A549 (cell line): ENCODE measurements at regions not wholly inside any gene's neighbourhood (a gene's known extent, or its start where the extent isn't known, plus 50 kb on each side); places are given as distances from the start of the nearest gene placed in this dataset.

Experiments
- ATAC-seq, 2 experiments: fragments of 200-7000 bp in 1 of 2; fragments of >200 bp in 1 of 2; cut with Nextera tagmentation in 1 of 2; cut with Tn5 transposase in 1 of 2; 3 replicates each; pipeline versions ENCODE4 v1.8.0 to v1.9.1; 2018 to 2020; ENCODE audit warnings: mild to moderate bottlenecking in 1 of 2, moderate library complexity in 1 of 2
- CTCF ChIA-PET: fragments of 300-600 bp; sonication (Branson Sonifier 250); formaldehyde crosslinking; extraction: SDS; loops from one replicate; lab custom pipeline; 2021; ENCODE audit warnings: antibody characterized with exemption, inconsistent platforms; lab: Yijun Ruan, JAX
- POLR2A ChIA-PET: fragments of 350-600 bp; formaldehyde crosslinking; extraction: SDS; loops from one replicate; lab custom pipeline; 2021; ENCODE audit warnings: antibody characterized with exemption, inconsistent platforms; lab: Yijun Ruan, JAX
- DNase-seq, 2 experiments: peaks; one replicate each; pipeline versions ENCODE4 v3.0.0 to v3.0.0-alpha.2; 2011 to 2016; ENCODE audit warnings: low read depth in 1 of 2, low spot score in 1 of 2
- FAIRE-seq: peaks from 2 replicates; lab custom pipeline; 2011; peaks lifted over from hg19 to GRCh38; lab: Jason Lieb, UNC
- H3K27ac ChIP-seq, 2 experiments: fragments of >200 bp; sonication (Bioruptor Twin); formaldehyde crosslinking; 3 replicates each; pipeline ENCODE4 v1.5.1; 2016 to 2017
- H3K4me1 ChIP-seq: fragments of >200 bp; sonication (Bioruptor Twin); formaldehyde crosslinking; 3 replicates; pipeline ENCODE4 v1.6.1; 2016
- H3K4me2 ChIP-seq: fragments of >200 bp; sonication (Bioruptor Twin); formaldehyde crosslinking; 3 replicates; pipeline ENCODE4 v1.6.1; 2016
- H3K4me3 ChIP-seq: fragments of >200 bp; sonication (Bioruptor Twin); formaldehyde crosslinking; 3 replicates; pipeline ENCODE4 v1.5.1; 2016
- H3K9me3 ChIP-seq: fragments of >200 bp; sonication (Bioruptor Twin); formaldehyde crosslinking; 3 replicates; pipeline ENCODE4 v1.6.1; 2016
- BHLHE40 ChIP-seq: IDR thresholded peaks from 2 replicates; pipeline ENCODE4 v1.6.1; 2012; ENCODE audit warnings: low read depth, low read length, inconsistent platforms
- CEBPB ChIP-seq, 2 experiments: fragments of >200 bp in 1 of 2; sonication (Bioruptor Twin) in 1 of 2; formaldehyde crosslinking in 1 of 2; IDR thresholded peaks; 2 replicates each; pipeline ENCODE4 v1.6.1; 2012 to 2016
- CHD2 ChIP-seq: fragments of 150-350 bp; IDR thresholded peaks from 2 replicates; pipeline ENCODE4 v1.6.1; 2014; ENCODE audit warnings: low read length; ENCODE audit not compliant: partially characterized antibody
- EHMT2 ChIP-seq: fragments of 200-600 bp; sonication (generic); IDR thresholded peaks from 2 replicates; pipeline ENCODE4 v1.6.1; 2016; ENCODE audit warnings: antibody characterized with exemption, low read depth, mild to moderate bottlenecking, moderate library complexity
- ESRRA ChIP-seq: fragments of 150-350 bp; IDR thresholded peaks from 2 replicates; pipeline ENCODE4 v1.6.1; 2014; ENCODE audit warnings: mild to moderate bottlenecking, low read length, borderline replicate concordance
- FOXS1 ChIP-seq: fragments of 250-450 bp; sonication (Bioruptor Pico); IDR thresholded peaks from 2 replicates; pipeline ENCODE4 v1.5.0; 2020; ENCODE audit warnings: mild to moderate bottlenecking, moderate library complexity
- HDAC2 ChIP-seq: fragments of 200-600 bp; sonication (generic); IDR thresholded peaks from 2 replicates; pipeline ENCODE4 v1.6.1; 2016
- HEYL ChIP-seq: fragments of 250-450 bp; sonication (Bioruptor Pico); IDR thresholded peaks from 2 replicates; pipeline ENCODE4 v1.8.0; 2021; ENCODE audit warnings: mild to moderate bottlenecking, moderate library complexity
- HOXB5 ChIP-seq: fragments of 250-450 bp; sonication (Bioruptor Pico); IDR thresholded peaks from 2 replicates; pipeline ENCODE4 v1.5.0; 2020; ENCODE audit warnings: mild to moderate bottlenecking, moderate library complexity
- JUN ChIP-seq, 2 experiments: fragments of >200 bp; sonication (Bioruptor Twin); formaldehyde crosslinking; IDR thresholded peaks; 2 replicates in 1 of 2; 3 replicates in 1 of 2; pipeline ENCODE4 v1.6.1; 2016 to 2017
- JUNB ChIP-seq: fragments of >200 bp; sonication (Bioruptor Twin); formaldehyde crosslinking; IDR thresholded peaks from 2 replicates; pipeline ENCODE4 v1.6.1; 2016
- KDM1A ChIP-seq: fragments of 200-600 bp; sonication (generic); IDR thresholded peaks from 2 replicates; pipeline ENCODE4 v1.6.1; 2016; ENCODE audit warnings: low read depth, mild to moderate bottlenecking
- MAZ ChIP-seq: fragments of 150-350 bp; IDR thresholded peaks from 2 replicates; pipeline ENCODE4 v1.6.1; 2014; ENCODE audit warnings: antibody characterized with exemption, low read depth, low read length, borderline replicate concordance
- MYC ChIP-seq: IDR thresholded peaks from 2 replicates; pipeline ENCODE4 v1.6.1; 2012; ENCODE audit warnings: mild to moderate bottlenecking, inconsistent platforms, low read length, improper control_type of control experiment, borderline replicate concordance
- NFE2L2 ChIP-seq: fragments of 150-350 bp; conservative IDR thresholded peaks from 2 replicates; pipeline ENCODE4 v1.6.1; 2014; ENCODE audit warnings: low read length
- NR3C1 ChIP-seq: fragments of >200 bp; sonication (Bioruptor Twin); formaldehyde crosslinking; IDR thresholded peaks from 3 replicates; pipeline ENCODE4 v1.6.1; 2017
- POLR2AphosphoS2 ChIP-seq: conservative IDR thresholded peaks from 2 replicates; pipeline ENCODE4 v1.6.1; 2012; ENCODE audit warnings: low read length, improper control_type of control experiment, inconsistent platforms
- RCOR1 ChIP-seq: fragments of 150-350 bp; IDR thresholded peaks from 2 replicates; pipeline ENCODE4 v1.6.1; 2014; ENCODE audit warnings: antibody characterized with exemption, low read length, low read depth
- RNF2 ChIP-seq: fragments of 200-600 bp; sonication (generic); IDR thresholded peaks from 2 replicates; pipeline ENCODE4 v1.6.1; 2016; ENCODE audit warnings: low read depth, mild to moderate bottlenecking, antibody characterized with exemption, moderate library complexity, borderline replicate concordance
- TFCP2L1 ChIP-seq: fragments of 250-450 bp; sonication (Bioruptor Pico); IDR thresholded peaks from 2 replicates; pipeline ENCODE4 v1.5.0; 2021; ENCODE audit warnings: mild to moderate bottlenecking
- ZFP36 ChIP-seq: fragments of 450-650 bp; IDR thresholded peaks from 2 replicates; pipeline ENCODE4 v1.6.1; 2014; ENCODE audit warnings: borderline replicate concordance; ENCODE audit not compliant: partially characterized antibody
- ZNF302 ChIP-seq: fragments of 250-450 bp; sonication (Bioruptor Pico); IDR thresholded peaks from 2 replicates; pipeline ENCODE4 v1.9.0; 2021; ENCODE audit warnings: inconsistent platforms, mild to moderate bottlenecking, moderate library complexity
- ZSCAN20 ChIP-seq: fragments of 250-450 bp; sonication (Bioruptor Pico); IDR thresholded peaks from 2 replicates; pipeline ENCODE4 v1.8.0; 2022; ENCODE audit warnings: mild to moderate bottlenecking, moderate library complexity
- WGBS: methylation state at CpG from one replicate; pipeline ENCODE4 v1.1.6; 2017; ENCODE audit errors: missing lambda C conversion rate; 5-methylcytosine and 5-hydroxymethylcytosine counted together
- TF ChIP-seq, protein P1 (sequence below): fragments of 150-350 bp; IDR thresholded peaks from 2 replicates; pipeline ENCODE4 v1.6.1; 2014; ENCODE audit warnings: low read depth, mild to moderate bottlenecking, low read length
- TF ChIP-seq, protein P2 (sequence below): fragments of >200 bp; sonication (Bioruptor Twin); formaldehyde crosslinking; IDR thresholded peaks from 3 replicates; pipeline ENCODE4 v1.5.1; 2016

DNA sequence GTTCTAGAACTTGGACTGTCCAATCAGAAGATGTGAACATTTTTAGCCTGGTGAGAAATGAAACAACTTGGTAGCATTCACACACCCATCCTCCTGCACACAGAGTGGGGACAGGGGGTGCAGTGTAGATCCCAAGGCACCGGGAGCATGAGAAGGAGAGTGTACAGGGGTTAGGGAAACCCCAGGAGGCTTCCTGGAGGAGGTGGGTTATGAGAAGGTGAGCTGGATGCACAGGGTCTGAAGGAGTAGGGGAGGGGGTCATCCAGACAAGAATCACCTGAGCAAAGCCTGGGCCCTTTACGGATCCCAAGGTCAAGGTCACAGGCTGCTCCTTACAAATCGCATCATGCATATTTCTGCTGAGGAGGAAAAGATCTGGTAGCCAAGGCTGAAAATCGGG lies 117.5 kb upstream of the TMPRSS2 start:
- no peak for FAIRE-seq
- TF ChIP-seq ZFP36 = peak; percentile 56
- no peak for TF ChIP-seq HOXB5
- Histone ChIP-seq H3K4me1 (peaks cover 24% of the 10 kb centered on the region; the same call in 2 of the 3 replicates), H3K4me2 (no peak overlapping the region), H3K27ac (peak overlapping the region; percentile 17 to 60; a peak in 3 of 6 replicates), H3K9me3 (peaks cover 8% of the 10 kb centered on the region), H3K4me3 (no peak overlapping the region)
- ChIA-PET CTCF (no interaction called here), POLR2A (no interaction called here)
- no peak for ATAC-seq
- DNase-seq = no peak
- 88% methylated on average over 4 of the region's 4 CpGs for WGBS

DNA sequence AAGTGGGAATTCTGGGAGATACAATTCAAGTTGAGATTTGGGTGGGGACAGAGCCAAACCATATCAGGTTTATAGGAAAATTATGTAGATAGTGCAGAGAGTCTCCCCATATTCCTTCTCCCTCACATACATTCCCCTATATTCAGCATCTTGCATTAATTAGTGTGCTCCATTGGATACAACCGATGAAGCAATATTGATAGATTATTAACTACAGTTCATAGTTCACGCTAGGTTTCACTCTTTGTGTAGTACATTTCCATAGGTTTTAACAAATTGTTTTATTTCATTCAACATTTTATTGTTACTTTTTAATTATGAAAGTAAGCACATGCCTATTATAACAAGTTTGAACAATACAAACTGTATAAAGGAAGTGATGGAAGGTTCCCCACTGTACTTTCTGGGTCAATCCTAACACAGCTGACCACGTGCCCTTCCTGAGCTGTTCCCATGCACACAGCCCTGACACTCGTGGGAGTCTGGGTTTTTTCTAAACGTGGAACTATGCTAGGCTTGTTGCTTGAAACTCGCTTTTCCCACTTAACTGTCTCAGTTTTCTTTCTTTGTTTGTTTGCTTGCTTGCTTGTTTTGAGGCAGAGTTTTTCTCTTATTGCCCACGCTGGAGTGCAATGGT lies 116.8 kb upstream of the TMPRSS2 start:
- Histone ChIP-seq H3K4me1 (peaks cover 22% of the 10 kb centered on the region; the same call in 2 of the 3 replicates), H3K9me3 (peaks cover 8% of the 10 kb centered on the region), H3K27ac (no peak overlapping the region; a peak in 1 of 6 replicates), H3K4me3 (no peak overlapping the region)
- no peak for DNase-seq
- POLR2A ChIA-PET = no interaction called here
- CTCF ChIA-PET = no interaction called here
- no peak for FAIRE-seq
- TF ChIP-seq, protein P1, sequence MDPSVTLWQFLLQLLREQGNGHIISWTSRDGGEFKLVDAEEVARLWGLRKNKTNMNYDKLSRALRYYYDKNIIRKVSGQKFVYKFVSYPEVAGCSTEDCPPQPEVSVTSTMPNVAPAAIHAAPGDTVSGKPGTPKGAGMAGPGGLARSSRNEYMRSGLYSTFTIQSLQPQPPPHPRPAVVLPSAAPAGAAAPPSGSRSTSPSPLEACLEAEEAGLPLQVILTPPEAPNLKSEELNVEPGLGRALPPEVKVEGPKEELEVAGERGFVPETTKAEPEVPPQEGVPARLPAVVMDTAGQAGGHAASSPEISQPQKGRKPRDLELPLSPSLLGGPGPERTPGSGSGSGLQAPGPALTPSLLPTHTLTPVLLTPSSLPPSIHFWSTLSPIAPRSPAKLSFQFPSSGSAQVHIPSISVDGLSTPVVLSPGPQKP = no peak
- no peak for TF ChIP-seq ZNF302
- TF ChIP-seq CHD2 = no peak
- TF ChIP-seq, protein P2, sequence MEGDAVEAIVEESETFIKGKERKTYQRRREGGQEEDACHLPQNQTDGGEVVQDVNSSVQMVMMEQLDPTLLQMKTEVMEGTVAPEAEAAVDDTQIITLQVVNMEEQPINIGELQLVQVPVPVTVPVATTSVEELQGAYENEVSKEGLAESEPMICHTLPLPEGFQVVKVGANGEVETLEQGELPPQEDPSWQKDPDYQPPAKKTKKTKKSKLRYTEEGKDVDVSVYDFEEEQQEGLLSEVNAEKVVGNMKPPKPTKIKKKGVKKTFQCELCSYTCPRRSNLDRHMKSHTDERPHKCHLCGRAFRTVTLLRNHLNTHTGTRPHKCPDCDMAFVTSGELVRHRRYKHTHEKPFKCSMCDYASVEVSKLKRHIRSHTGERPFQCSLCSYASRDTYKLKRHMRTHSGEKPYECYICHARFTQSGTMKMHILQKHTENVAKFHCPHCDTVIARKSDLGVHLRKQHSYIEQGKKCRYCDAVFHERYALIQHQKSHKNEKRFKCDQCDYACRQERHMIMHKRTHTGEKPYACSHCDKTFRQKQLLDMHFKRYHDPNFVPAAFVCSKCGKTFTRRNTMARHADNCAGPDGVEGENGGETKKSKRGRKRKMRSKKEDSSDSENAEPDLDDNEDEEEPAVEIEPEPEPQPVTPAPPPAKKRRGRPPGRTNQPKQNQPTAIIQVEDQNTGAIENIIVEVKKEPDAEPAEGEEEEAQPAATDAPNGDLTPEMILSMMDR = no peak
- TF ChIP-seq NFE2L2 = no peak
- TF ChIP-seq KDM1A = no peak
- no peak for TF ChIP-seq HDAC2
- TF ChIP-seq MAZ = no peak
- no peak for TF ChIP-seq JUN (IDR thresholded peaks at IDR 0.05)
- TF ChIP-seq, all 56 proteins: peak for 0
- H3K4me2 ChIP-seq = no peak overlapping the region
- ATAC-seq = no peak
- WGBS = 83% methylated on average over 7 of the region's 7 CpGs

DNA sequence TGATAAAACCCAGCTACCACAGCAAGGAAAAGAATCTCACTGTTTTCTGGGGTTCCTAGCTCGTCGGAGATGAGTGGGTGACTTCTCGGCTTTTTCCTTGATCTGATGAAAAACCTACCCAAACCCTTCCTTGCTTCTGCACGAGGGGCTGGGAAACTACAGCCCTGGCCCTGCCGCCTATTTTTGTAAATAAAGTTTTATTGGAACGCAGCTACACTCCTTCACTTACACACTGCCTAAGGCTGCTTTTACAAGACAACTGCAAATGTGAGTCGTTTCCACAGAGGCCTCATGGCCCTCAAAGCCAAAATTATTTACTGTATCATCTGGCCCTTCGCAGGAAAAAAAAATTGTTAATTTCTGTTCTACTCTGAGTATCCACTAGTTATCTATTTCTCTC lies 116.0 kb upstream of the TMPRSS2 start:
- CTCF ChIA-PET = interaction anchor here (1.7 to 4.5 kb wide), 3 partner anchors 8 to 154 kb away, joined by 4 to 46 read pairs (median 6); no protein-coding TSS in a partner anchor
- DNase-seq = no peak
- Histone ChIP-seq H3K4me1 (peaks cover 19% of the 10 kb centered on the region; the same call in 2 of the 3 replicates), H3K4me2 (no peak overlapping the region), H3K9me3 (peaks cover 3% of the 10 kb centered on the region; the same call in 1 of the 3 replicates), H3K27ac (no peak overlapping the region), H3K4me3 (no peak overlapping the region)
- no peak for FAIRE-seq
- ATAC-seq = no peak
- POLR2A ChIA-PET = no interaction called here
- TF ChIP-seq ZSCAN20 (CRISPR knock-in tag) (no peak), RNF2 (no peak), HDAC2 (no peak), TFCP2L1 (no peak), NR3C1 (no peak), ZNF302 (no peak), CEBPB (IDR thresholded peaks at IDR 0.05) (no peak), HEYL (CRISPR knock-in tag) (no peak), BHLHE40 (no peak), MYC (no peak), RCOR1 (no peak), POLR2AphosphoS2 (no peak), FOXS1 (CRISPR knock-in tag) (no peak), ESRRA (no peak), ZFP36 (no peak), JUNB (no peak), EHMT2 (no peak)
- 86% methylated on average over 8 of the region's 8 CpGs for WGBS
